Activated CD8-positive, alpha-beta T cell treated with anti-CD3 and anti-CD28 coated beads, Interleukin-2, amount 10 ng/mL, durations not matched to agents 7 days and 5 days (primary cell): ENCODE measurements at regions not wholly inside any gene's neighbourhood (a gene's known extent, or its start where the extent isn't known, plus 50 kb on each side); places are given as distances from the start of the nearest gene placed in this dataset.

ENCODE experiments used
- ATAC-seq: fragments of 150-1000 bp; cut with Tn5 transposase; one replicate; pipeline ENCODE4 v1.10.0; 2021; ENCODE audit warnings: moderate library complexity
- CTCF ChIA-PET: fragments of 350-600 bp; sonication (Branson Sonifier 250); formaldehyde crosslinking; loops from one replicate; lab custom pipeline; 2021; ENCODE audit warnings: antibody characterized with exemption; lab: Charles Lee
- POLR2A ChIA-PET: fragments of 350-600 bp; sonication (Branson Sonifier 250); formaldehyde crosslinking; loops from one replicate; lab custom pipeline; 2021; ENCODE audit warnings: antibody characterized with exemption; lab: Charles Lee
- DNase-seq: peaks from one replicate; pipeline ENCODE4 v3.0.0-alpha.2; 2020
- H3K27ac Mint-ChIP-seq: one replicate; pipeline ENCODE4 v1.8.0; 2021; ENCODE audit warnings: mild to moderate bottlenecking, mixed read lengths
- H3K27me3 Mint-ChIP-seq: one replicate; pipeline ENCODE4 v1.8.0; 2021; ENCODE audit warnings: low read depth, mixed read lengths
- H3K36me3 Mint-ChIP-seq: one replicate; pipeline ENCODE4 v1.8.0; 2021; ENCODE audit warnings: low read depth, mixed read lengths
- H3K4me1 Mint-ChIP-seq: one replicate; pipeline ENCODE4 v1.8.0; 2021; ENCODE audit warnings: low read depth, mixed read lengths
- H3K4me3 Mint-ChIP-seq: one replicate; pipeline ENCODE4 v1.8.0; 2021; ENCODE audit warnings: mild to moderate bottlenecking, mixed read lengths
- H3K9me3 Mint-ChIP-seq: one replicate; pipeline ENCODE4 v1.8.0; 2022; ENCODE audit warnings: mixed read lengths; ENCODE audit not compliant: insufficient read depth

- Mint-ChIP-seq H3K36me3 (no peaks in the 10 kb centered on the region), H3K27me3 (peaks cover 32% of the 10 kb centered on the region), H3K4me1 (no peaks in the 10 kb centered on the region), H3K4me3 (no peak overlapping the region), H3K9me3 (no peaks in the 10 kb centered on the region), H3K27ac (no peak overlapping the region)
- ChIA-PET POLR2A (no interaction called here), CTCF (interaction anchor here (0.6 kb wide), 1 partner anchor 260 kb away, joined by 3 read pairs; no protein-coding TSS in a partner anchor)
- ATAC-seq (no peak), DNase-seq (no peak)
Observed at GRCh38 chr18:54692463-54692862, 101.4 kb downstream of the DYNAP start.

GRCh38 chr18:54696616-54697293 is 105.7 kb downstream of the DYNAP start:
- POLR2A ChIA-PET: no interaction called here
- H3K27ac Mint-ChIP-seq: no peak overlapping the region

GRCh38 chr18:54700580-54700979 is 109.5 kb downstream of the DYNAP start:
- Mint-ChIP-seq H3K27me3 (peaks cover 17% of the 10 kb centered on the region), H3K4me3 (no peak overlapping the region), H3K4me1 (no peaks in the 10 kb centered on the region), H3K36me3 (no peaks in the 10 kb centered on the region), H3K9me3 (no peaks in the 10 kb centered on the region), H3K27ac (no peak overlapping the region)
- ChIA-PET POLR2A (no interaction called here), CTCF (no interaction called here)
- no peak for ATAC-seq
- no peak for DNase-seq

More at GRCh38 chr18:54696616-54697293, 105.7 kb downstream of the DYNAP start:
- CTCF ChIA-PET: no interaction called here
- H3K4me1 Mint-ChIP-seq: no peaks in the 10 kb centered on the region
- ATAC-seq (no peak), DNase-seq (no peak)
- no peaks in the 10 kb centered on the region for H3K9me3 Mint-ChIP-seq
- no peaks in the 10 kb centered on the region for H3K36me3 Mint-ChIP-seq
- no peak overlapping the region for H3K4me3 Mint-ChIP-seq
- peaks cover 22% of the 10 kb centered on the region for H3K27me3 Mint-ChIP-seq

- no peaks in the 10 kb centered on the region for H3K4me1 Mint-ChIP-seq
- H3K9me3 Mint-ChIP-seq: no peaks in the 10 kb centered on the region
- no peak overlapping the region for H3K4me3 Mint-ChIP-seq
- H3K27me3 Mint-ChIP-seq: peaks cover 21% of the 10 kb centered on the region
- ChIA-PET CTCF (no interaction called here), POLR2A (no interaction called here)
- H3K36me3 Mint-ChIP-seq: no peaks in the 10 kb centered on the region
- ATAC-seq: no peak
- no peak for DNase-seq
- no peak overlapping the region for H3K27ac Mint-ChIP-seq
Observed at GRCh38 chr18:54702686-54703085, 111.6 kb downstream of the DYNAP start.

- no peak overlapping the region for H3K4me3 Mint-ChIP-seq
- peaks cover 32% of the 10 kb centered on the region for H3K4me1 Mint-ChIP-seq
- peaks cover 20% of the 10 kb centered on the region for H3K27me3 Mint-ChIP-seq
- H3K27ac Mint-ChIP-seq: no peak overlapping the region
- no peaks in the 10 kb centered on the region for H3K9me3 Mint-ChIP-seq
- peaks cover 8% of the 10 kb centered on the region for H3K36me3 Mint-ChIP-seq
- CTCF ChIA-PET: no interaction called here
- DNase-seq (no peak), ATAC-seq (no peak)
- POLR2A ChIA-PET: no interaction called here
Observed at GRCh38 chr18:54710074-54710899, 118.0 kb upstream of the RAB27B start.

GRCh38 chr18:54710900-54711281 is 117.4 kb upstream of the RAB27B start:
- H3K9me3 Mint-ChIP-seq: no peaks in the 10 kb centered on the region
- DNase-seq (no peak), ATAC-seq (no peak)
- CTCF ChIA-PET: no interaction called here
- POLR2A ChIA-PET: no interaction called here
- no peak overlapping the region for H3K4me3 Mint-ChIP-seq
- peaks cover 38% of the 10 kb centered on the region for H3K4me1 Mint-ChIP-seq
- peaks cover 26% of the 10 kb centered on the region for H3K27me3 Mint-ChIP-seq
- no peak overlapping the region for H3K27ac Mint-ChIP-seq
- peaks cover 11% of the 10 kb centered on the region for H3K36me3 Mint-ChIP-seq

- H3K27ac Mint-ChIP-seq: no peak overlapping the region
- H3K4me1 Mint-ChIP-seq: peaks cover 47% of the 10 kb centered on the region
- CTCF ChIA-PET: no interaction called here
- ATAC-seq (no peak), DNase-seq (no peak)
- no peaks in the 10 kb centered on the region for H3K9me3 Mint-ChIP-seq
- peaks cover 20% of the 10 kb centered on the region for H3K27me3 Mint-ChIP-seq
- H3K36me3 Mint-ChIP-seq: peaks cover 12% of the 10 kb centered on the region
- H3K4me3 Mint-ChIP-seq: no peak overlapping the region
- POLR2A ChIA-PET: no interaction called here
Observed at GRCh38 chr18:54712306-54712705, 116.0 kb upstream of the RAB27B start.

- Mint-ChIP-seq H3K36me3 (peaks cover 12% of the 10 kb centered on the region), H3K27me3 (peaks cover 16% of the 10 kb centered on the region), H3K27ac (no peak overlapping the region), H3K4me3 (no peak overlapping the region), H3K4me1 (peaks cover 51% of the 10 kb centered on the region), H3K9me3 (no peaks in the 10 kb centered on the region)
- ChIA-PET CTCF (no interaction called here), POLR2A (no interaction called here)
- DNase-seq: no peak
- no peak for ATAC-seq
Observed at GRCh38 chr18:54712758-54713157, 115.5 kb upstream of the RAB27B start.

GRCh38 chr18:54713386-54713785 is 114.9 kb upstream of the RAB27B start:
- Mint-ChIP-seq H3K36me3 (peaks cover 12% of the 10 kb centered on the region), H3K4me3 (peak overlapping the region; percentile 25), H3K27ac (peak overlapping the region; percentile 72), H3K9me3 (no peaks in the 10 kb centered on the region), H3K27me3 (peaks cover 16% of the 10 kb centered on the region), H3K4me1 (peaks cover 57% of the 10 kb centered on the region)
- ATAC-seq (peak; percentile 35), DNase-seq (peak; percentile 42)
- ChIA-PET POLR2A (no interaction called here), CTCF (no interaction called here)

GRCh38 chr18:54714851-54715250 is 113.4 kb upstream of the RAB27B start:
- H3K4me1 Mint-ChIP-seq: peaks cover 63% of the 10 kb centered on the region
- no peaks in the 10 kb centered on the region for H3K9me3 Mint-ChIP-seq
- H3K36me3 Mint-ChIP-seq: peaks cover 12% of the 10 kb centered on the region
- H3K4me3 Mint-ChIP-seq: no peak overlapping the region
- no peak for DNase-seq
- POLR2A ChIA-PET: interaction anchor here (0.6 kb wide), 1 partner anchor 108 kb away, joined by 4 read pairs; no protein-coding TSS in a partner anchor
- ATAC-seq: no peak
- peaks cover 14% of the 10 kb centered on the region for H3K27me3 Mint-ChIP-seq
- H3K27ac Mint-ChIP-seq: peak overlapping the region; percentile 72
- CTCF ChIA-PET: interaction anchor here (1.0 kb wide), 1 partner anchor 9 kb away, joined by 3 read pairs; no protein-coding TSS in a partner anchor

- Mint-ChIP-seq H3K4me1 (peaks cover 63% of the 10 kb centered on the region), H3K9me3 (no peaks in the 10 kb centered on the region), H3K4me3 (no peak overlapping the region), H3K27me3 (peaks cover 17% of the 10 kb centered on the region), H3K27ac (no peak overlapping the region), H3K36me3 (peaks cover 14% of the 10 kb centered on the region)
- ChIA-PET CTCF (interaction anchor here (1.5 kb wide), 1 partner anchor 267 kb away, joined by 4 read pairs; no protein-coding TSS in a partner anchor), POLR2A (no interaction called here)
- DNase-seq (no peak), ATAC-seq (no peak)
Observed at GRCh38 chr18:54716586-54716985, 111.7 kb upstream of the RAB27B start.
